ENCODE measurements at regions not wholly inside any gene's neighbourhood (a gene's known extent, or its start where the extent isn't known, plus 50 kb on each side); places are given as distances from the start of the nearest gene placed in this dataset.

GRCh38 chr1:29521811-29522580 lies 285.7 kb downstream of the PTPRU start:
- Mint-ChIP-seq H3K36me3 (ENCODE audit: low read depth, unreplicated experiment) (no peaks in the 10 kb centered on the region), H3K4me1 (ENCODE audit: unreplicated experiment) (peaks cover 10% of the 10 kb centered on the region), H3K9me3 (ENCODE audit: unreplicated experiment) (no peaks in the 10 kb centered on the region), H3K27ac (ENCODE audit: unreplicated experiment) (no peak overlapping the region), H3K4me3 (ENCODE audit: unreplicated experiment) (no peak overlapping the region), H3K27me3 (ENCODE audit: unreplicated experiment) (peaks cover 6% of the 10 kb centered on the region)
- TF ChIP-seq CTCF (IDR thresholded peaks at IDR 0.05; ENCODE audit: unreplicated experiment) = no peak
- DNase-seq (ENCODE audit: low spot score) = no peak

GRCh38 chr1:29521438-29521715 lies 285.1 kb downstream of the PTPRU start:
- H3K36me3 Mint-ChIP-seq (ENCODE audit: low read depth, unreplicated experiment) = no peaks in the 10 kb centered on the region
- H3K27me3 Mint-ChIP-seq (ENCODE audit: unreplicated experiment) = peaks cover 4% of the 10 kb centered on the region
- H3K9me3 Mint-ChIP-seq (ENCODE audit: unreplicated experiment) = no peaks in the 10 kb centered on the region
- no peak overlapping the region for H3K27ac Mint-ChIP-seq (ENCODE audit: unreplicated experiment)
- no peak overlapping the region for H3K4me3 Mint-ChIP-seq (ENCODE audit: unreplicated experiment)
- no peak for DNase-seq (ENCODE audit: low spot score)
- TF ChIP-seq CTCF (IDR thresholded peaks at IDR 0.05; ENCODE audit: unreplicated experiment) = no peak
- peaks cover 4% of the 10 kb centered on the region for H3K4me1 Mint-ChIP-seq (ENCODE audit: unreplicated experiment)

- H3K9me3 Mint-ChIP-seq (ENCODE audit: unreplicated experiment) = no peaks in the 10 kb centered on the region
- peaks cover 4% of the 10 kb centered on the region for H3K27me3 Mint-ChIP-seq (ENCODE audit: unreplicated experiment)
- H3K36me3 Mint-ChIP-seq (ENCODE audit: low read depth, unreplicated experiment) = no peaks in the 10 kb centered on the region
- no peak for DNase-seq (ENCODE audit: low spot score)
- TF ChIP-seq CTCF (IDR thresholded peaks at IDR 0.05; ENCODE audit: unreplicated experiment) = no peak
- no peak overlapping the region for H3K27ac Mint-ChIP-seq (ENCODE audit: unreplicated experiment)
- no peak overlapping the region for H3K4me3 Mint-ChIP-seq (ENCODE audit: unreplicated experiment)
- H3K4me1 Mint-ChIP-seq (ENCODE audit: unreplicated experiment) = no peaks in the 10 kb centered on the region
Measured at GRCh38 chr1:29520571-29521437, 284.5 kb downstream of the PTPRU start.

GRCh38 chr1:29519788-29520110 lies 283.4 kb downstream of the PTPRU start:
- Mint-ChIP-seq H3K27ac (ENCODE audit: unreplicated experiment) (no peak overlapping the region), H3K36me3 (ENCODE audit: low read depth, unreplicated experiment) (no peaks in the 10 kb centered on the region)
- no peak for DNase-seq (ENCODE audit: low spot score)

More at GRCh38 chr1:29519788-29520110, 283.4 kb downstream of the PTPRU start:
- Mint-ChIP-seq H3K9me3 (ENCODE audit: unreplicated experiment) (no peaks in the 10 kb centered on the region), H3K27me3 (ENCODE audit: unreplicated experiment) (peaks cover 2% of the 10 kb centered on the region), H3K4me3 (ENCODE audit: unreplicated experiment) (no peak overlapping the region), H3K4me1 (ENCODE audit: unreplicated experiment) (no peaks in the 10 kb centered on the region)
- TF ChIP-seq CTCF (IDR thresholded peaks at IDR 0.05; ENCODE audit: unreplicated experiment) = no peak

Measured in endothelial cell (in vitro differentiated cells).